Right lobe of liver (tissue), 4 donors: ENCODE measurements at regions not wholly inside any gene's neighbourhood (a gene's known extent, or its start where the extent isn't known, plus 50 kb on each side); places are given as distances from the start of the nearest gene placed in this dataset.

Experiments
- POLR2A ChIP-seq: fragments of 450-650 bp; IDR thresholded peaks from one replicate; pipeline ENCODE4 v1.6.1; 2017; ENCODE audit warnings: antibody characterized with exemption, mild to moderate bottlenecking
- TF ChIP-seq, protein P1 (sequence below), 4 donors: fragments of 200-600 bp in 3 of 4; fragments of 450-650 bp in 1 of 4; IDR thresholded peaks; one replicate each; pipeline versions ENCODE4 v1.5.1 to v1.8.0; 2016 to 2022; ENCODE audit warnings: antibody characterized with exemption in 4 of 4, mild to moderate bottlenecking in 2 of 4
- donor health status: DM: no; HTN: no; CAD: no.
- donor health status: DM: no; HTN: no; CAD: no.
- donor health status: DM: no; HTN: yes; CAD: no.

DNA sequence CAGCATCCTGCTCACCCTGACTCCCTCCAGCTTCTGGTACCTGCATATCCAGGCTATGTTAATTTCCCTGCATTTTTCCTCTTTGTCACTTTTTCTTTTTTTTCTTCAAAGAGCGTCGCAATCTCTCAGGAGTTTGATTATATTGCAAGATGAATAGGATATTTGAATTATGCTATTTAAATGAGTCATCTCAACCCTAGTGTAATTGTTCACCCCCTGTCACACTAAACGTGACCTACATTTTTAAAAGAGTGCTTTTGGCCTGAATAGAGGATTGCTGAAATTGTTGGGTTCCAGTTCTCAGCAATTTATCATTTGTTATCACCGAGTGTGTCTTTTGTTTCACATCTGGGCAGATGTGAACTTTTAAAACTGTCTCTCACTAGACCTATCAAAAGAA, 294.7 kb downstream of the SOX2 start:
- TF ChIP-seq, protein P1, sequence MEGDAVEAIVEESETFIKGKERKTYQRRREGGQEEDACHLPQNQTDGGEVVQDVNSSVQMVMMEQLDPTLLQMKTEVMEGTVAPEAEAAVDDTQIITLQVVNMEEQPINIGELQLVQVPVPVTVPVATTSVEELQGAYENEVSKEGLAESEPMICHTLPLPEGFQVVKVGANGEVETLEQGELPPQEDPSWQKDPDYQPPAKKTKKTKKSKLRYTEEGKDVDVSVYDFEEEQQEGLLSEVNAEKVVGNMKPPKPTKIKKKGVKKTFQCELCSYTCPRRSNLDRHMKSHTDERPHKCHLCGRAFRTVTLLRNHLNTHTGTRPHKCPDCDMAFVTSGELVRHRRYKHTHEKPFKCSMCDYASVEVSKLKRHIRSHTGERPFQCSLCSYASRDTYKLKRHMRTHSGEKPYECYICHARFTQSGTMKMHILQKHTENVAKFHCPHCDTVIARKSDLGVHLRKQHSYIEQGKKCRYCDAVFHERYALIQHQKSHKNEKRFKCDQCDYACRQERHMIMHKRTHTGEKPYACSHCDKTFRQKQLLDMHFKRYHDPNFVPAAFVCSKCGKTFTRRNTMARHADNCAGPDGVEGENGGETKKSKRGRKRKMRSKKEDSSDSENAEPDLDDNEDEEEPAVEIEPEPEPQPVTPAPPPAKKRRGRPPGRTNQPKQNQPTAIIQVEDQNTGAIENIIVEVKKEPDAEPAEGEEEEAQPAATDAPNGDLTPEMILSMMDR (IDR thresholded peaks at IDR 0.05), result no peak
- TF ChIP-seq POLR2A, result no peak
